SJSA1 (cell line): ENCODE measurements at regions not wholly inside any gene's neighbourhood (a gene's known extent, or its start where the extent isn't known, plus 50 kb on each side); places are given as distances from the start of the nearest gene placed in this dataset.

Experiments used
- DNase-seq, 2 experiments: peaks; one replicate each; pipeline ENCODE4 v3.0.0-alpha.2; 2015 to 2020; ENCODE audit warnings: low spot score in 2 of 2, low read depth in 1 of 2
- H3K27ac ChIP-seq: fragments of 250-450 bp; sonication (Bioruptor Pico); 2 replicates; pipeline ENCODE4 v1.5.1; 2020; ENCODE audit warnings: mild to moderate bottlenecking, moderate library complexity
- H3K27me3 ChIP-seq: fragments of 250-450 bp; sonication (Bioruptor Pico); replicated peaks from 2 replicates; pipeline ENCODE4 v1.5.1; 2020; ENCODE audit warnings: mild to moderate bottlenecking, moderate library complexity
- H3K36me3 ChIP-seq: fragments of 250-450 bp; sonication (Bioruptor Pico); 2 replicates; pipeline ENCODE4 v1.5.1; 2020; ENCODE audit warnings: mild to moderate bottlenecking
- H3K4me1 ChIP-seq: fragments of 250-450 bp; sonication (Bioruptor Pico); replicated peaks from 2 replicates; pipeline ENCODE4 v1.6.1; 2021; ENCODE audit warnings: mild to moderate bottlenecking
- H3K4me3 ChIP-seq: fragments of 250-450 bp; sonication (Bioruptor Pico); 2 replicates; pipeline ENCODE4 v1.5.1; 2020; ENCODE audit warnings: mild to moderate bottlenecking
- H3K9me3 ChIP-seq: fragments of 250-450 bp; sonication (Bioruptor Pico); replicated peaks from 2 replicates; pipeline ENCODE4 v1.5.1; 2020; ENCODE audit warnings: mild to moderate bottlenecking

DNA sequence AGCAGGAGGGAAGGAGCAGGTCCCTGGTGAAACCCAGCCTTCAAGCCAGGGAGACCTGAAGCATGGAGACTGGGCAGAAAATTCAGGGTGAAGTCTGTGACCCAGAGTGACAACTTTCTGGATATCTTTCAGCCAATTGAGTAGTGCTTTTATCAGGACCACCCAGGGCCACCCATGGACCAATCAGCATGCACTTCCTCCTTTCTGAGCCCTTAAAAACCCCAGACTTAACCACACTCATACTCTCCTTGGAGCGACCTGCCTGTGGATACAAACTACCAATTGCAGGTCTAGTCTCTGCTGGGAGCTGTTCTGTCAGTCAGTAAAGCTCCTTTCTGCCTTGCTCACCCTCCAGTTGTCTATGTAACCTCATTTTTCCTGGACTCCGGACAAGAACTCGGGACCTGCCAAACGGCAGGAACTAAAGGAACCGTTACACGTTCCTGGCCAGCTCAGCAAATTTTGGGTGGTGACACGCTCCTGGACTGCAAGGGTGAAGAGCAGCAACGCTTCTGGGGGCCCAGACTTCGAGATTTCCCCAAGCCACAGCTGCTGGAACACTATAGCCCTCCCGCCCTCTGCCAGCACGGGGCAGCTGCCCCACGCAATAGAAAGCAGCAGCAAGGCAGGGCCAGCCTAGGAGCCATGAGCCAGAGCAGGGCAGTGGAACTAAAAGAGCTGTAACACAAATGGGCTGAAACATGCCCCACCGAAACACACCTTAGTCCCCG lies 1183.4 kb downstream of the AMY1C start:
- Histone ChIP-seq H3K9me3 (no peaks in the 10 kb centered on the region), H3K36me3 (no peaks in the 10 kb centered on the region), H3K4me3 (no peak overlapping the region), H3K27me3 (no peaks in the 10 kb centered on the region), H3K27ac (no peak overlapping the region), H3K4me1 (no peaks in the 10 kb centered on the region)
- no peak for DNase-seq

DNA sequence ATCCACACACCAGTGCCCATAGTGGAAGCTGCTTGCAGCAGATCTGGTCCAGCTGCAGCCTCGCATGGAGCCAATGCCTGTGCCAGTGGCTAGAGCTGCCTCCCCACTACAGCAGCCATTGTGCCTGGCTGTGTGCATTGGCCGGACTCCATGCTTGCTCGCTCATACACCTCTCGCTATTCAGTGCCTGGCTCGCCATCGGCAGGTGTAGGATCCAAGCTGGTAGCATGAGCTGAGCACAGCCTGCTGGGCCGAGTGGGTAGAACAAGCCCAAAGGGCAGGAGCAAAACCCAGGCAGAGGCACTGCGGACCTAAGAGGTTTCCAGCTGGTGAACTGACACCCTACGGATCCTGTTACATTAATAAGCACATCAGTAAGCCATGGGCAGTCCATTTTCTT lies 1184.1 kb downstream of the AMY1C start:
- no peaks in the 10 kb centered on the region for H3K36me3 ChIP-seq
- DNase-seq = no peak
- no peaks in the 10 kb centered on the region for H3K27me3 ChIP-seq
- H3K9me3 ChIP-seq = no peaks in the 10 kb centered on the region
- H3K4me1 ChIP-seq = no peaks in the 10 kb centered on the region
- H3K27ac ChIP-seq = no peak overlapping the region
- H3K4me3 ChIP-seq = no peak overlapping the region

DNA sequence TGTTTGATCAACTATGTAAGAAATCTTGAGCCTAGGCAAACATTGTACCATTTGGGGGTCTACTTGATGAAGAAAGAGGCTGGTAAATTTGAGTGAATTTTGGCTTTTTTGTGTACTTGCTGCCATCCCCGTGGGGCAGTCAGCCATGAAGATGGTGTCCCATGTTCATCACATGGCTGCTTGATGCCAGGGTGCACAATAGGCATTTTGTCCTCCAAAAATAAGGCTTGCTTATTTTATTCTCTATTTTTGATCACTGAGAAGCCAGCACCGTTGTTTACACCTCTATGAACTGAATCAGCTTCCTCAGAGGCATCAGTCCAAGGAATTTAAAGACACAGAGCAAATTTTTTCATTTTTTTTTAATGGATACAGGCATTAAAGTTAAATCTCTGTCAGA lies 1195.7 kb downstream of the AMY1C start:
- Histone ChIP-seq H3K4me1 (no peaks in the 10 kb centered on the region), H3K9me3 (no peaks in the 10 kb centered on the region), H3K27ac (no peak overlapping the region), H3K27me3 (no peaks in the 10 kb centered on the region), H3K36me3 (no peaks in the 10 kb centered on the region), H3K4me3 (no peak overlapping the region)
- no peak for DNase-seq

DNA sequence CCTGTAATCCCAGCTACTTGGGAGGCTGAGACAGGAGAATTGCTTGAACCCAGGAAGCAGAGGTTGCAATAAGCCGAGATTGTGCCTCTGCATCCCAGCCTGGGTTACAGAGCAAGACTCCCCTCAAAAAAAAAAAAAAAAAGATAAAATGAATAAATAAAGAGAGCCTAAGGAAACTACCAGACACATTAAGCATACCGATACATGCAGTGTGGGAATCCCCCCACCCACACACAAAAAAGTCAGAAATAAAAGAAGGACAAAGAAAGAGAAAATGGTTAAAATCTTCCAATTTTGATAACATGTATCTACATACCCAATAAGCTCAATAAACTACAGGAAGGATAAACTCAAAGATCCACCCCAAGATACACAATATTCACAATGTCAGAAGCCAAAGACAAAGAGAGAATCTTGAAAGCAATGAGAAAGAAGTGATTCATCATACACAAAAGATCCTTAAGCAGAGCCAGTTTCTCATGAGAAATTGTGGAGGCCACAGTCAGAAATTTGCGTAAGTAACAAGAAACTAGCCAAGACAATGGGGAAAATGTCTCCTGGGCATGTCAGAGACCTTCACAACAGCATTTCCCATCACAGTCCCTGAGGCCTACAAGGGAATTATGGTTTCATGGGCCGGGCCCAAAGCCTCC lies 1197.0 kb downstream of the AMY1C start:
- H3K4me1 ChIP-seq = no peaks in the 10 kb centered on the region
- no peaks in the 10 kb centered on the region for H3K27me3 ChIP-seq
- DNase-seq = no peak
- no peak overlapping the region for H3K27ac ChIP-seq
- no peaks in the 10 kb centered on the region; the same call in 1 of the 2 replicates for H3K9me3 ChIP-seq
- no peak overlapping the region for H3K4me3 ChIP-seq
- no peaks in the 10 kb centered on the region for H3K36me3 ChIP-seq

DNA sequence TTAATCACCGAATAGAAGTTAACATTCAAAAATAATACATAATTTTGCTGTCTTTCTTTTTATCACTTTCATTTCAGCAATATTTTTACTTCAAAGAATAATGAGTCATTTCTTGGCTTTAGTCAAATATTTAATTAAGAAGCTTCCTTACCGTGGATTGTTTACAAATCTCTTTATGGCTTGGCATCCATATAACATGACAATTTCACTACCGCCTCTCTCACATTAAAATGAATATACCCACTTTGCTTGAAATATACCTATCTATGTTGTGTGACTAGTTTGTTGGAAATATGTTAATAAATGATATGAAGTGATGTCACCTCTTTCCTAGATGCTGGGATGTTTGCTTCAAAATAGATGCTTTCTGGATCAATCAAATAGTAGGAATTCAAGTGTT lies 1203.9 kb downstream of the AMY1C start:
- no peak overlapping the region for H3K27ac ChIP-seq
- no peaks in the 10 kb centered on the region for H3K36me3 ChIP-seq
- no peaks in the 10 kb centered on the region for H3K4me1 ChIP-seq
- no peaks in the 10 kb centered on the region; the same call in none of the 2 replicates for H3K9me3 ChIP-seq
- no peak overlapping the region for H3K4me3 ChIP-seq
- no peak for DNase-seq
- no peaks in the 10 kb centered on the region for H3K27me3 ChIP-seq

DNA sequence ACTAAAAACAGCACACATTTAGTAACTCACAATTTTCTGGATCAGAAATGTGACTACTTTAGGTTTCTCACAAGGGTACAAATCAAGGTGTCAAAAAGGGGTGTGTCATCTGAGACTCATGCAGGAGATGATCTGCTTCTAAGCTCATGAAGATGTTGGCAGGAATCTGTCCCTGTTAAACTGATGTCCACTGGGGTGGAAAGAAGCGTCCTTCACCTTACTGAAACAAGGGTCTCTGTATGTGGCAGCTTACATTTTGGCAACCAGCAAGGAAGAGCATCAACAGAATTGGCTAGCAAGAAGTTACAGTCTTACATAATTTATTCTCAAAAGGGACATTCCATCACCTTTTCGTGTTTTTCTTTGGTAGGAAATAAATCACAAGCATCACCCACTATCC lies 1223.8 kb downstream of the AMY1C start:
- H3K27ac ChIP-seq = no peak overlapping the region

DNA sequence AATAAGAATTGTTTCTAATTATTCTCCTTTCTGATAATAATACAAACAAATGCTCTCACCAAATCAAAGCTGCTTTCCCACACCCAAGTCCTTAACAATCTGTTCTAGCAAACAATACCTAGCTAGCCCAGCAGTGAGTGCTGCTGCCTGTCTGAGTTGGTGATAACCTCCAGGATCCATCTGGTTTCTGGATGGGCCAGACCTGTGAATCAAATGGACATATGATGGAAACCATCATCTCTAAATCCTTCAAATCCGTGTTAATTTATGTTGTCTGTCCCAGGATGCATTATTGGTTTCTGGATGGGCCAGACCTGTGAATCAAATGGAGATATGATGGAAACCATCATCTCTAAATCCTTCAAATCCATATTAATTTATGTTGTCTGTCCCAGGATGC lies 1230.0 kb downstream of the AMY1C start:
- Histone ChIP-seq H3K4me1 (no peaks in the 10 kb centered on the region), H3K9me3 (no peaks in the 10 kb centered on the region), H3K4me3 (no peak overlapping the region), H3K36me3 (no peaks in the 10 kb centered on the region), H3K27me3 (no peaks in the 10 kb centered on the region), H3K27ac (no peak overlapping the region)
- DNase-seq = no peak

More for the DNA sequence above, 1223.8 kb downstream of the AMY1C start:
- H3K9me3 ChIP-seq = 0 out of 2 replicates have a peak, but pooled peaks cover 3% of the 10 kb centered on the region
- H3K4me3 ChIP-seq = no peak overlapping the region
- H3K27me3 ChIP-seq = no peaks in the 10 kb centered on the region
- no peak for DNase-seq
- H3K4me1 ChIP-seq = no peaks in the 10 kb centered on the region
- no peaks in the 10 kb centered on the region for H3K36me3 ChIP-seq

DNA sequence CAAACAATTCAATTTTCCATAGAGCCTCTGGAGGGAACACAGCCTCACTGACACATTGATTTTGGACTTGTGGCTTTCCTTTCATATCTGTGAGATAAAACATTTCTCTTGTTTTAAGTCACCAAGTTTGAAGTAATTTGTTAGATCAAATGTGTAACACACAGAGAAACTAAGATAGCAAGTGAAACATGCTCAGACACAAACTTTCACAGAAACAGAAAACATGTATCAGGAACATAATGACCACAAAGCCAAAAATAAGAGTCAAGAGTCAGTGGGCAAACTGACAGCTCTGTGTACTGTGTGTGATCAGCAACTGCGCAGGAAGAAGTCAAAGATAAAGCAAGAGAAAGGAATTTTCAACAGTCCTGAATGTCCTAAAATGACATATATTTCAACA lies 1237.5 kb downstream of the AMY1C start:
- H3K27me3 ChIP-seq = no peaks in the 10 kb centered on the region
- no peak for DNase-seq
- H3K9me3 ChIP-seq = no peaks in the 10 kb centered on the region
- no peaks in the 10 kb centered on the region for H3K36me3 ChIP-seq
- H3K4me3 ChIP-seq = no peak overlapping the region
- no peak overlapping the region for H3K27ac ChIP-seq
- no peaks in the 10 kb centered on the region for H3K4me1 ChIP-seq

DNA sequence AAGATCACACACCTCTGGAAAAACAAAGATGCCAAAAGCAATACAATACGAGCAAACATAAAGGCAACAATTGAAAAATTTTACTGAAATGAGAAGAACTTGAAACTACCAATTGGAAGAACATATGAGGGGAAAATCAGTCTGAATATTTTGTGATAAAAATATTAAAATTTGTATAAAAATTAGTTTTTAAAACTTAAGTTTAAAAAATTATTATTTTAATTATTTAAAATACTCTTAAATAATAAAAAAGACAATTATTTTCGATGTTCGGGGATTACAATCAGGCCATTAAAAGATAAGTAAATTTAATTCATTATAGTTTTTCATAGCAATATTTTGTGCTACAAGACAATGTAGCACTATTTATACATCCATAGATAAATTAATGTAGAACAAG lies 1239.3 kb downstream of the AMY1C start:
- no peak for DNase-seq
- H3K4me1 ChIP-seq = no peaks in the 10 kb centered on the region
- no peaks in the 10 kb centered on the region for H3K9me3 ChIP-seq
- no peaks in the 10 kb centered on the region for H3K36me3 ChIP-seq
- no peaks in the 10 kb centered on the region for H3K27me3 ChIP-seq
- H3K27ac ChIP-seq = no peak overlapping the region
- no peak overlapping the region for H3K4me3 ChIP-seq

DNA sequence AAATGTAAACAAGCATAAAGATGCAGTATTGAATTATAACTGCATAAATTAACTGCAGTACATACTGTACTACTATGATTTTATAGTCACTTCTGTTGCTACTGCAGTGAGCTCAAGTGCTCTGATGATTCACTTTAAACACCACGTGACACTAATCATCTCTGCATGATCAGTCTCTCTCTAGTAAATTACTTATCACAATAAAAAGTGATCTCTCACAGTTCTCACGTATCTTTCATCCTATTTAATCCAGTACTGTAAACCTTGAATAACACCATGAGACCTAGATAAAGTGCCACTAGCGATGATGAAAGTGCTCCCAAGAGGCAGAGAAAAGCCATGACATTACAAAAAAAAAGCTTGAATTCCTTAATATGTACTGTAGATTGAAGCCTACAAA lies 1242.0 kb downstream of the AMY1C start:
- H3K27me3 ChIP-seq = no peaks in the 10 kb centered on the region
- H3K4me1 ChIP-seq = no peaks in the 10 kb centered on the region
- no peak for DNase-seq
- no peaks in the 10 kb centered on the region; the same call in 1 of the 2 replicates for H3K9me3 ChIP-seq
- no peak overlapping the region for H3K4me3 ChIP-seq
- no peak overlapping the region for H3K27ac ChIP-seq
- H3K36me3 ChIP-seq = no peaks in the 10 kb centered on the region

DNA sequence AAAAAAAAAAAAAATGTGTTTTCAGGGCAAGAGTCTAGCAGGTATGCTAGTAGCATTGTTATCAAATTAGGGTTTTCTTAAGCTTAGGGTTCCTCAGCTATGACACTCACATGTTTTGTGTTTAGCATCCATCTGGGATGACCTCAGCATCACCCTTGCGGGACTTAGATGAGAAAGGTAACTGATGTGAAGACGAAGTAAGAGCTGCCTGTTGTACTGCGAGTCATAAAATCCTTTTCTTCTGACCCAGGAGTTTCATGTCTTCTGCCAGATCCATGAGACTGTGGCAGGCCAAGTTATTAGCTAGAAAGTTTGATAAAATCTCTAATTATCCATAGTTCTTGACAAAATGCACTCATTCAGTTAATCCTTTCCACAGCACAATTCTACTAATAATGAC lies 1251.1 kb downstream of the AMY1C start:
- H3K4me1 ChIP-seq = no peaks in the 10 kb centered on the region
- no peaks in the 10 kb centered on the region for H3K36me3 ChIP-seq
- no peaks in the 10 kb centered on the region; the same call in 1 of the 2 replicates for H3K9me3 ChIP-seq
- no peak overlapping the region for H3K27ac ChIP-seq
- no peaks in the 10 kb centered on the region for H3K27me3 ChIP-seq
- no peak for DNase-seq
- no peak overlapping the region for H3K4me3 ChIP-seq

DNA sequence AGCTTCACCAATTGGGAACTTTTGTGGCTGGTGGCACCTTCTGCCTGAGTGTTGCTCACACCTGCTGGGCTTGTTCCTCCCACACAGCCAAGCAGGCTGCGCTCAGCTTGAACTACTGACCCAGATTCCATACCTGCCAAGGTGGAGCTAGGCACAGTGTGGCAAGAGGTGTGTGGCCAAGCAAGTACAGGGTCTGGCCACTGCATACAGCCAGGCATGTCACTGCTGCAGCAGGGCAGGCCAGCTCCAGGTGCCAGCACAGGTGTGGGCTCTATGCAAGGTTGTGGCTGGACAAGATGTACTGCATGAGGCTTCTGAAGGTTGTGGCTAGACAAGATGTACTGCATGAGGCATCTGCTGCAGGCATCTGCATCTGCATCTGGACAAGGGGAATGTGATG lies 1254.8 kb downstream of the AMY1C start:
- no peaks in the 10 kb centered on the region; the same call in none of the 2 replicates for H3K9me3 ChIP-seq
- H3K27me3 ChIP-seq = no peaks in the 10 kb centered on the region

DNA sequence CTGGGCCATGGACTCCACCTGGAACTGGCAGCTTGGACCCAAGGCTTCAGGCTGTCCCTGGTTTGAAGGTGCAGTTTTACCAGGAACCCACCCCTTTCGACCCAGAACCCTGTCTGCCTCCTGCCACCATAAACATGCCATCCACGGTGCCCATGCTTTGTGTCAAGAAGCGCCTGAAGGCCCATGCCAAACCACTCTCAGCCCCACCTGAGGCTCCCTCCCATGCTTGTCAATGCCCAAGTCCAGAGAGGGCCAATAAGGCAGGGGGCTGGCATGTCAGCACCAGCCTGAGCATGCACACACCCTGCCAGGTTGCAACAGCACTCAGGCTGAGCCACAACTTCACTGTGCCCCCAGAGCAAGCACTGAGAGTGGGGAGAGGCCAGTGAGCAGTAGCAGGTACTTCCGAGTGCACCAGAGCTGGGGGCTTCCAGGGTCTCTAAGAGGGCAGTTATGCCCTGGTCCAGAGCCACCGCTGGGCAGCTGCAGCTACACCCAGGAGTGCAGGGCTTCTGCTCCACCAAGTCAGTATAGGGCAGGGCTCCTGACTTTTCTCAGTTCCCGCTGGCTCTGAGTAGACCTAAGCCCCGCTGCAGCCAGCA lies 1256.0 kb downstream of the AMY1C start:
- DNase-seq = no peak
- Histone ChIP-seq H3K4me1 (no peaks in the 10 kb centered on the region), H3K27ac (no peak overlapping the region), H3K36me3 (no peaks in the 10 kb centered on the region), H3K27me3 (no peaks in the 10 kb centered on the region), H3K9me3 (no peaks in the 10 kb centered on the region; the same call in 1 of the 2 replicates), H3K4me3 (no peak overlapping the region)

More for the DNA sequence above, 1254.8 kb downstream of the AMY1C start:
- no peak for DNase-seq
- no peak overlapping the region for H3K4me3 ChIP-seq
- H3K4me1 ChIP-seq = no peaks in the 10 kb centered on the region
- no peak overlapping the region for H3K27ac ChIP-seq
- no peaks in the 10 kb centered on the region for H3K36me3 ChIP-seq

DNA sequence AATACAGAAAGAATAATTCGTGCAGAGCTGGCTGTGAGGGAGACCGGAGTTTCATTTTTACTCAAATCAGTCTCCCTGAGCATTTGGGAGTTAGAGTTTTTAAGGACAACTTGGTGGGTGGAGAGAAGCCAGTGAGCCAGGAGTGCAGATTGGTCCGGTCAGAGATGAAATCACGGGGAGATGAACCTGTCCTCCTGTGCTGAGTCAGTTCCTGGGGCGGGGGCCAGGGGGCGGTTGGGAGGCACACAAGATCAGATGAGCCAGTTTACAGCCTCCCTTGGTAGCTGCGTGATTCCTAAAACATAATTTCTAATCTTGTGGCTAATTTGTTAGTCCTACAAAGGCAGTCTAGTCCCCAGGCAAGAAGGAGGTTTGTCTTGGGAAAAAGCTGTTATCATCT lies 1267.9 kb downstream of the AMY1C start:
- H3K4me1 ChIP-seq = no peaks in the 10 kb centered on the region
- H3K9me3 ChIP-seq = no peaks in the 10 kb centered on the region
- DNase-seq = no peak
- H3K4me3 ChIP-seq = no peak overlapping the region
- no peak overlapping the region for H3K27ac ChIP-seq
- no peaks in the 10 kb centered on the region for H3K36me3 ChIP-seq
- H3K27me3 ChIP-seq = no peaks in the 10 kb centered on the region
